Upper lobe of right lung (tissue), 1 donor: ENCODE measurements at regions not wholly inside any gene's neighbourhood (a gene's known extent, or its start where the extent isn't known, plus 50 kb on each side); places are given as distances from the start of the nearest gene placed in this dataset.

ENCODE experiments used
- ATAC-seq: fragments of 200-7000 bp; cut with Tn5 transposase; one replicate; pipeline ENCODE4 v1.9.1; 2020; ENCODE audit warnings: mild to moderate bottlenecking, moderate library complexity
- DNase-seq: peaks from one replicate; pipeline ENCODE4 v3.0.0-alpha.2; 2020
- H3K27ac ChIP-seq: fragments of 200-600 bp; one replicate; pipeline ENCODE4 v1.8.0; 2022
- H3K27me3 ChIP-seq: fragments of 200-600 bp; one replicate; pipeline ENCODE4 v1.8.0; 2022; ENCODE audit warnings: mild to moderate bottlenecking
- H3K36me3 ChIP-seq: fragments of 200-600 bp; one replicate; pipeline ENCODE4 v1.8.0; 2022
- H3K4me1 ChIP-seq: fragments of 200-600 bp; one replicate; pipeline ENCODE4 v1.8.0; 2022
- H3K4me3 ChIP-seq: fragments of 200-600 bp; one replicate; pipeline ENCODE4 v1.8.0; 2022; ENCODE audit warnings: mild to moderate bottlenecking
- H3K9me3 ChIP-seq: fragments of 200-600 bp; one replicate; pipeline ENCODE4 v1.8.0; 2022
- CTCF ChIP-seq: fragments of 200-600 bp; IDR thresholded peaks from one replicate; pipeline ENCODE4 v1.8.0; 2022; ENCODE audit warnings: antibody characterized with exemption
- intact Hi-C: fragments of 100-400 bp; cut with DNase I; formaldehyde crosslinking; loops from one replicate; pipeline ENCODE4 v1.11.0; 2022
- donor health status: DM: no; HTN: yes; CAD: no; lungs with severe emphysema.

- Histone ChIP-seq H3K4me3 (no peak overlapping the region), H3K9me3 (no peaks in the 10 kb centered on the region), H3K27ac (no peak overlapping the region), H3K27me3 (no peaks in the 10 kb centered on the region), H3K36me3 (no peaks in the 10 kb centered on the region), H3K4me1 (no peaks in the 10 kb centered on the region)
- DNase-seq (no peak), ATAC-seq (no peak)
- intact Hi-C loops: no loop called here
- no peak for TF ChIP-seq CTCF
Observed at GRCh38 chrX:113594123-113594841, 753.7 kb upstream of the AMOT start.

- Histone ChIP-seq H3K4me1 (no peaks in the 10 kb centered on the region), H3K36me3 (no peaks in the 10 kb centered on the region), H3K9me3 (no peaks in the 10 kb centered on the region), H3K27ac (no peak overlapping the region), H3K27me3 (no peaks in the 10 kb centered on the region), H3K4me3 (no peak overlapping the region)
- DNase-seq (no peak), ATAC-seq (no peak)
- no peak for TF ChIP-seq CTCF
- intact Hi-C loops: no loop called here
Observed at GRCh38 chrX:113586281-113586898, 745.8 kb upstream of the AMOT start.

- Histone ChIP-seq H3K27me3 (no peaks in the 10 kb centered on the region), H3K4me3 (no peak overlapping the region), H3K9me3 (no peaks in the 10 kb centered on the region), H3K27ac (no peak overlapping the region), H3K36me3 (no peaks in the 10 kb centered on the region), H3K4me1 (no peaks in the 10 kb centered on the region)
- intact Hi-C loops: no loop called here
- TF ChIP-seq CTCF: no peak
- ATAC-seq: no peak
- no peak for DNase-seq
Observed at GRCh38 chrX:113580486-113580885, 739.9 kb upstream of the AMOT start.

- Histone ChIP-seq H3K36me3 (no peaks in the 10 kb centered on the region), H3K27me3 (no peaks in the 10 kb centered on the region), H3K9me3 (no peaks in the 10 kb centered on the region), H3K4me1 (no peaks in the 10 kb centered on the region), H3K4me3 (no peak overlapping the region), H3K27ac (no peak overlapping the region)
- ATAC-seq: no peak
- TF ChIP-seq CTCF: no peak
- DNase-seq: no peak
- intact Hi-C loops: no loop called here
Observed at GRCh38 chrX:113558576-113558975, 717.9 kb upstream of the AMOT start.

GRCh38 chrX:113551919-113552318, 711.3 kb upstream of the AMOT start:
- intact Hi-C loops: no loop called here
- Histone ChIP-seq H3K4me3 (no peak overlapping the region), H3K4me1 (no peaks in the 10 kb centered on the region), H3K36me3 (no peaks in the 10 kb centered on the region), H3K27ac (no peak overlapping the region), H3K9me3 (no peaks in the 10 kb centered on the region), H3K27me3 (no peaks in the 10 kb centered on the region)
- DNase-seq: no peak
- ATAC-seq: no peak
- TF ChIP-seq CTCF: no peak
